ENCODE measurements at regions not wholly inside any gene's neighbourhood (a gene's known extent, or its start where the extent isn't known, plus 50 kb on each side); places are given as distances from the start of the nearest gene placed in this dataset.

DNA sequence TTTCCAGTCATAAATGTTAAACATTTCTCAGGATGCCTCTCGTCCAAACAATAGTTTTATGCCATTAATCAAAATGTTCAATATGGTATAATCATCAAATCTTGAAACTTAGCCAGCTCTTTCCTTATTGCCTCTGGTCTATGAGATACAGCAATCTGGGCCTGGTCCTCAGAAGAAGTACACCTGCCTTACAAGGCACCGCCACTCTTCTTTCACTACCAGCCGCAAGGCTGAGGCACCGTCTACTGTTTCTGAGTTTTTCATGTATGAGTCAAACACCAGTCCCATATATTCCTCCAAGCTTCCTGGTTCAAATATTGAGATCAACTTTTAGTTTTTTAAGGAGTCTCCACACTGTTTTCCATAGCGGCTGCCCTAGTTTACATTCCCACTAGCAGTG lies 600.6 kb upstream of the FAT3 start:
- TF ChIP-seq, protein P1, sequence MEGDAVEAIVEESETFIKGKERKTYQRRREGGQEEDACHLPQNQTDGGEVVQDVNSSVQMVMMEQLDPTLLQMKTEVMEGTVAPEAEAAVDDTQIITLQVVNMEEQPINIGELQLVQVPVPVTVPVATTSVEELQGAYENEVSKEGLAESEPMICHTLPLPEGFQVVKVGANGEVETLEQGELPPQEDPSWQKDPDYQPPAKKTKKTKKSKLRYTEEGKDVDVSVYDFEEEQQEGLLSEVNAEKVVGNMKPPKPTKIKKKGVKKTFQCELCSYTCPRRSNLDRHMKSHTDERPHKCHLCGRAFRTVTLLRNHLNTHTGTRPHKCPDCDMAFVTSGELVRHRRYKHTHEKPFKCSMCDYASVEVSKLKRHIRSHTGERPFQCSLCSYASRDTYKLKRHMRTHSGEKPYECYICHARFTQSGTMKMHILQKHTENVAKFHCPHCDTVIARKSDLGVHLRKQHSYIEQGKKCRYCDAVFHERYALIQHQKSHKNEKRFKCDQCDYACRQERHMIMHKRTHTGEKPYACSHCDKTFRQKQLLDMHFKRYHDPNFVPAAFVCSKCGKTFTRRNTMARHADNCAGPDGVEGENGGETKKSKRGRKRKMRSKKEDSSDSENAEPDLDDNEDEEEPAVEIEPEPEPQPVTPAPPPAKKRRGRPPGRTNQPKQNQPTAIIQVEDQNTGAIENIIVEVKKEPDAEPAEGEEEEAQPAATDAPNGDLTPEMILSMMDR (IDR thresholded peaks at IDR 0.05; ENCODE audit: low read length), result no peak
- TF ChIP-seq EZH2 (optimal IDR thresholded peaks at IDR 0.05; ENCODE audit: low read depth, low read length) (no peak), EZH2phosphoT487 (IDR thresholded peaks at IDR 0.05; ENCODE audit: low read length) (no peak)
